ENCODE measurements at regions not wholly inside any gene's neighbourhood (a gene's known extent, or its start where the extent isn't known, plus 50 kb on each side); places are given as distances from the start of the nearest gene placed in this dataset.

DNA sequence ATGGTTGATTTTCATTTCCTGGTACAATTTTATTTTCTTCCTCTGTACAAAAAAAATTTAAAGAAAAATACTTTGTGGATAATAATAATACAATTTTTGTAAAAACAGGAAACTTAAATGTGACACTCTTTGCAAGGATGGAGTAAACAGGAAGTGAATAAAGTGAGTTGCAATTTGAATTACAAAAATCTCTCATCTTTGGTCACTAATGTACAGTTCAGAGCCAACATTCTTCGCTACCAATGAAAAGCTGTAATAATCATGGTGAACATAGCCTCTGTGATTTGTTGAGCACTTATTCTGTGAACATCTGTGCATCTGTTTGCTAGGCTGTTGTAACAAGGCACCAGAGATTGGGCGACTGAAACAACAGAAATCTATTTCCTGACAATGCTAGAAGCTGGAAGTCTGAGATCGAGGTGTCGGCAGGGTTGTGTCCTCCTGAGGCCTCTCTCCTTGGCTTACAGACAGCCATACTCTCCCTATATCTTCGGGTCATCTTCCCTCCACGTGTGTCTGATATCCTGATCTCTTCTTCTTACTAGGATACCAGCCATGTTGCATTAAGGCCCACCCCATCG is 295.3 kb upstream of the KLF6 start (continued):
- TF ChIP-seq ZNF444 (CRISPR knock-in tag; IDR thresholded peaks at IDR 0.05) (no peak), GTF2F1 (IDR thresholded peaks at IDR 0.05; ENCODE audit: low read depth, low read length) (no peak)

GRCh38 chr10:4079803-4080202 is 294.8 kb upstream of the KLF6 start:
- ATAC-seq, result no peak
- in situ Hi-C loops (cut with MboI), result no loop called here
- H2AFZ ChIP-seq (ENCODE audit: low read depth, low read length), result no peak overlapping the region
- TF ChIP-seq SOX6 (IDR thresholded peaks at IDR 0.05) (no peak), PHB (CRISPR knock-in tag; IDR thresholded peaks at IDR 0.05) (no peak), POLR2B (IDR thresholded peaks at IDR 0.05; ENCODE audit: low read depth, partially characterized antibody) (no peak), MCM5 (IDR thresholded peaks at IDR 0.05; ENCODE audit: low read depth) (no peak), SP1 (CRISPR knock-in tag; IDR thresholded peaks at IDR 0.05) (no peak), PCBP2 (IDR thresholded peaks at IDR 0.05; ENCODE audit: low read depth, low read length, poor library complexity, severe bottlenecking) (no peak), CCNT2 (IDR thresholded peaks at IDR 0.05; ENCODE audit: borderline replicate concordance, extremely low read depth, insufficient read length, low read depth, low read length) (no peak), NR2C2 (CRISPR knock-in tag; IDR thresholded peaks at IDR 0.05) (no peak), NR2C2 (tag; IDR thresholded peaks at IDR 0.05) (no peak), ZNF780A (CRISPR knock-in tag; IDR thresholded peaks at IDR 0.05) (no peak), KAT2B (IDR thresholded peaks at IDR 0.05; ENCODE audit: low read depth, low read length) (no peak), ZNF668 (CRISPR knock-in tag; IDR thresholded peaks at IDR 0.05) (no peak), PRDM10 (IDR thresholded peaks at IDR 0.05; ENCODE audit: partially characterized antibody) (no peak)
- TF ChIP-seq, protein P1, sequence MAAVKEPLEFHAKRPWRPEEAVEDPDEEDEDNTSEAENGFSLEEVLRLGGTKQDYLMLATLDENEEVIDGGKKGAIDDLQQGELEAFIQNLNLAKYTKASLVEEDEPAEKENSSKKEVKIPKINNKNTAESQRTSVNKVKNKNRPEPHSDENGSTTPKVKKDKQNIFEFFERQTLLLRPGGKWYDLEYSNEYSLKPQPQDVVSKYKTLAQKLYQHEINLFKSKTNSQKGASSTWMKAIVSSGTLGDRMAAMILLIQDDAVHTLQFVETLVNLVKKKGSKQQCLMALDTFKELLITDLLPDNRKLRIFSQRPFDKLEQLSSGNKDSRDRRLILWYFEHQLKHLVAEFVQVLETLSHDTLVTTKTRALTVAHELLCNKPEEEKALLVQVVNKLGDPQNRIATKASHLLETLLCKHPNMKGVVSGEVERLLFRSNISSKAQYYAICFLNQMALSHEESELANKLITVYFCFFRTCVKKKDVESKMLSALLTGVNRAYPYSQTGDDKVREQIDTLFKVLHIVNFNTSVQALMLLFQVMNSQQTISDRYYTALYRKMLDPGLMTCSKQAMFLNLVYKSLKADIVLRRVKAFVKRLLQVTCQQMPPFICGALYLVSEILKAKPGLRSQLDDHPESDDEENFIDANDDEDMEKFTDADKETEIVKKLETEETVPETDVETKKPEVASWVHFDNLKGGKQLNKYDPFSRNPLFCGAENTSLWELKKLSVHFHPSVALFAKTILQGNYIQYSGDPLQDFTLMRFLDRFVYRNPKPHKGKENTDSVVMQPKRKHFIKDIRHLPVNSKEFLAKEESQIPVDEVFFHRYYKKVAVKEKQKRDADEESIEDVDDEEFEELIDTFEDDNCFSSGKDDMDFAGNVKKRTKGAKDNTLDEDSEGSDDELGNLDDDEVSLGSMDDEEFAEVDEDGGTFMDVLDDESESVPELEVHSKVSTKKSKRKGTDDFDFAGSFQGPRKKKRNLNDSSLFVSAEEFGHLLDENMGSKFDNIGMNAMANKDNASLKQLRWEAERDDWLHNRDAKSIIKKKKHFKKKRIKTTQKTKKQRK (IDR thresholded peaks at IDR 0.05; ENCODE audit: borderline replicate concordance, low read depth, low read length), result no peak

More at GRCh38 chr10:4079803-4080202, 294.8 kb upstream of the KLF6 start:
- Histone ChIP-seq H3K27ac (ENCODE audit: extremely low read depth, low read depth, low read length) (no peak overlapping the region), H4K20me1 (replicated peaks; ENCODE audit: control insufficient read depth, insufficient read depth, low read length) (no peaks in the 10 kb centered on the region), H3K4me1 (replicated peaks in 1 of 2; ENCODE audit: control insufficient read depth in 2 of 2, insufficient read depth in 2 of 2, low read length in 2 of 2) (no peaks in the 10 kb centered on the region), H3K4me3 (no peak overlapping the region), H3K27me3 (ENCODE audit: control insufficient read depth in 2 of 2, insufficient read depth in 2 of 2, low read length in 2 of 2) (peaks cover under 1 to 11% of the 10 kb centered on the region in 2 experiments; a peak in 3 of 5 replicates), H3K9me1 (ENCODE audit: control insufficient read depth, insufficient read depth, low read length) (no peaks in the 10 kb centered on the region), H3K4me2 (ENCODE audit: insufficient read depth, low read length) (no peak overlapping the region), H3K36me3 (ENCODE audit: control insufficient read depth, insufficient read depth, low read length) (no peaks in the 10 kb centered on the region), H3K79me2 (ENCODE audit: control insufficient read depth, insufficient read depth, low read length) (no peaks in the 10 kb centered on the region), H3K9me3 (replicated peaks; ENCODE audit: control insufficient read depth, insufficient read depth, low read depth, low read length) (no peaks in the 10 kb centered on the region), H3K9ac (ENCODE audit: insufficient read depth in 1 of 2, low read depth in 2 of 2, low read length in 2 of 2) (no peak overlapping the region)
- ChIA-PET POLR2A (interaction anchor here (0.6 kb wide), 1 partner anchor 842 kb away, joined by 3 read pairs; no protein-coding TSS in a partner anchor), CTCF (ENCODE audit: low intra/inter-chr PET ratio) (no interaction called here)
- no peak for DNase-seq (ENCODE audit: extremely low read depth in 1 of 4, low spot score in 3 of 4)
- intact Hi-C loops (cut with micrococcal nuclease), result no loop called here
- FAIRE-seq, result no peak
- BruUV-seq (replicated peaks), result no TSS peak
- WGBS (ENCODE audit: insufficient coverage, low coverage, missing lambda C conversion rate), result 2% methylated on average over 5 of the region's 5 CpGs

All from K562 (cell line).